Lower lobe of right lung (tissue), 2 donors: ENCODE measurements at regions not wholly inside any gene's neighbourhood (a gene's known extent, or its start where the extent isn't known, plus 50 kb on each side); places are given as distances from the start of the nearest gene placed in this dataset.

Experiments used
- ATAC-seq, 2 donors: fragments of 200-7000 bp; cut with Tn5 transposase; one replicate each; pipeline ENCODE4 v1.9.1; 2020 to 2022; ENCODE audit warnings: mild to moderate bottlenecking in 2 of 2, moderate library complexity in 2 of 2
- DNase-seq: peaks from one replicate; pipeline ENCODE4 v3.0.0-alpha.2; 2020
- H3K27ac ChIP-seq: fragments of 200-600 bp; one replicate; pipeline ENCODE4 v1.8.0; 2022
- H3K27me3 ChIP-seq: fragments of 200-600 bp; one replicate; pipeline ENCODE4 v1.8.0; 2022; ENCODE audit warnings: low read depth
- H3K36me3 ChIP-seq: fragments of 200-600 bp; one replicate; pipeline ENCODE4 v1.8.0; 2022; ENCODE audit warnings: mild to moderate bottlenecking
- H3K4me1 ChIP-seq: fragments of 200-600 bp; one replicate; pipeline ENCODE4 v1.8.0; 2022
- H3K4me3 ChIP-seq: fragments of 200-600 bp; one replicate; pipeline ENCODE4 v1.8.0; 2022; ENCODE audit warnings: mild to moderate bottlenecking
- H3K9me3 ChIP-seq: fragments of 200-600 bp; one replicate; pipeline ENCODE4 v1.8.0; 2022
- CTCF ChIP-seq: fragments of 200-600 bp; IDR thresholded peaks from one replicate; pipeline ENCODE4 v1.8.0; 2022; ENCODE audit warnings: antibody characterized with exemption, mild to moderate bottlenecking
- intact Hi-C: fragments of 100-400 bp; cut with DNase I; formaldehyde crosslinking; loops from one replicate; pipeline ENCODE4 v1.11.0; 2022
- donor health status: DM: no; HTN: yes; CAD: no; lungs with severe emphysema.

DNA sequence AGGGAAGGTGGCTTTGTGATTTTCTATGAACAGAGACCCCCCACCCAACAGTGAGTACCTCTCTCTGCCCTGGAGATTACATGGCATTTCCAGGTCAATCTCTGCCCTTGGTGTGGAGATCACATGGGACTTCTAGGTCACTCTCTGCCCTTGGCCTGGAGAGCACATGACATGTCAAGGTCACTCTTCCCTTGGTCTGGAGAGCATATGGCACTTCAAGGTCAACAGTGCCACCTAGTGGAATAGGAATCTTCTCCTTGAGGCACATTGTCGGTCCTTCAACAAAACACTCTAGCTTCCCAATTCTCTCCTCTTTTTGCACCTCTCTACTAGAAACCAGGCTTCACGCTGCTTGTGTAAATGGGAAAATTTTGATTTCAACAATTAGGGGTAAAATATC lies 66.2 kb upstream of the TACR3 start:
- intact Hi-C loops = no loop called here
- peak; percentile 23 for TF ChIP-seq CTCF

GRCh38 chr4:103778221-103778620 lies 58.4 kb upstream of the TACR3 start:
- Histone ChIP-seq H3K4me3 (no peak overlapping the region), H3K4me1 (no peaks in the 10 kb centered on the region), H3K9me3 (no peaks in the 10 kb centered on the region), H3K27ac (no peak overlapping the region), H3K36me3 (no peaks in the 10 kb centered on the region), H3K27me3 (no peaks in the 10 kb centered on the region)
- intact Hi-C loops = no loop called here
- no peak for DNase-seq
- ATAC-seq = no peak
- no peak for TF ChIP-seq CTCF

More for the DNA sequence above, 66.2 kb upstream of the TACR3 start:
- H3K4me1 ChIP-seq = no peaks in the 10 kb centered on the region
- peak; percentile 43 to 46 for ATAC-seq
- no peaks in the 10 kb centered on the region for H3K36me3 ChIP-seq
- H3K27ac ChIP-seq = no peak overlapping the region
- no peak overlapping the region for H3K4me3 ChIP-seq
- H3K27me3 ChIP-seq = no peaks in the 10 kb centered on the region
- DNase-seq = no peak
- H3K9me3 ChIP-seq = no peaks in the 10 kb centered on the region

DNA sequence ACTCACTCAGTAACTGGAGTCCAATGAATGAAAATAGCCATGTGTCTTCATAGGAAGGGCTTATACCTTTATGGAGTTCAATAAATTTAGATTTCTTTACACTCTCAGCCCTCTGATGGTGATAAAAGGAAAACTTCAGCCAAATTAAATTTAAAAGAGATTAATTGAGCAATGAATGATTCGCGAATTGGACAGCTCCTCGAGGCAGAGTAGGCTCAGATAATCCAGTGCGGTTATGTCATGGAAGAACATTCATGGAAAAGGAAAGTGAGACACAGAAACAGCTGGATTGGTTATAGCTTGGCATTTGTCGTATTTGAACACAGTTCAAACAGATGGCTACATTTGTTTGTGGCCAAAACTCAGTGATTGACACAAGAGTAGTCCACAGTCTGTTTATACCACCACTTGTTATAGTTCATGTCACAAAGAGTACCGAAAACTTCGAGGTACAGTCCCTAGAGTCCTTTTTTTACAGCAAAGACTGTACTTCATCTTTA lies 54.6 kb upstream of the TACR3 start:
- no peak overlapping the region for H3K27ac ChIP-seq
- H3K36me3 ChIP-seq = no peaks in the 10 kb centered on the region
- H3K27me3 ChIP-seq = no peaks in the 10 kb centered on the region
- ATAC-seq (no peak), DNase-seq (no peak)
- no peak overlapping the region for H3K4me3 ChIP-seq
- H3K9me3 ChIP-seq = no peaks in the 10 kb centered on the region
- intact Hi-C loops = no loop called here
- no peak for TF ChIP-seq CTCF
- no peaks in the 10 kb centered on the region for H3K4me1 ChIP-seq

DNA sequence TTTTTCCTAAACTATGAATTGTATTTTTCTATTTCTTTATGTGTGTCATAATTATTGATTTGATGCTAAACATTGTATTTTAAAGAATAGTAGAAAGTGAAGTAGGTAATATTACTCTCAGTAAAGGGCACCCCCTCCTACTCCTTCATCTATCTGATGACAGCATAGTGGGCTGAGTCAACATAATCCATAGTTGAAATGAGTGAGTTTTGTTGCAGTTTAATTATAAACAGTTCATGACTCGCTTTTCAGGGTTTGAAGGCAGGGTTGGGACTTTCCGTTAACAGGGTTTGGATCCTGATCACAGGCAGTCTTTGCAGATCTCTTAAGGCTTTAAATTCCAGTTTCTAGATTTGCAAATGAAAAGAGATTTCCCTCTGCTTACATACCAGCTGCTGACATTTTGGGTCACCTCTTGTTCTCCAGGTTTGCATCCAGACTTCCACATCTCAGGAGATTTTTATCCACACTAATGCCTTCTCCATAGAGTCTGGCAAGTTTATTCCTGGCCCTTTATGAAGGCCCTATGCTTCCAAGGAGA lies 54.0 kb upstream of the TACR3 start:
- Histone ChIP-seq H3K27me3 (no peaks in the 10 kb centered on the region), H3K9me3 (no peaks in the 10 kb centered on the region), H3K27ac (no peak overlapping the region), H3K4me3 (no peak overlapping the region), H3K36me3 (no peaks in the 10 kb centered on the region), H3K4me1 (no peaks in the 10 kb centered on the region)
- ATAC-seq (no peak), DNase-seq (no peak)
- intact Hi-C loops = no loop called here
- no peak for TF ChIP-seq CTCF
